ENCODE measurements at regions not wholly inside any gene's neighbourhood (a gene's known extent, or its start where the extent isn't known, plus 50 kb on each side); places are given as distances from the start of the nearest gene placed in this dataset.

- TF ChIP-seq EZH2phosphoT487 (IDR thresholded peaks at IDR 0.05; ENCODE audit: low read depth) = no peak
- no peak for TF ChIP-seq CTCF (IDR thresholded peaks at IDR 0.05; ENCODE audit: low read depth, low read length)
Measured at GRCh38 chr12:77300811-77301210, 235.4 kb upstream of the E2F7 start.
